ENCODE measurements at regions not wholly inside any gene's neighbourhood (a gene's known extent, or its start where the extent isn't known, plus 50 kb on each side); places are given as distances from the start of the nearest gene placed in this dataset.

DNA sequence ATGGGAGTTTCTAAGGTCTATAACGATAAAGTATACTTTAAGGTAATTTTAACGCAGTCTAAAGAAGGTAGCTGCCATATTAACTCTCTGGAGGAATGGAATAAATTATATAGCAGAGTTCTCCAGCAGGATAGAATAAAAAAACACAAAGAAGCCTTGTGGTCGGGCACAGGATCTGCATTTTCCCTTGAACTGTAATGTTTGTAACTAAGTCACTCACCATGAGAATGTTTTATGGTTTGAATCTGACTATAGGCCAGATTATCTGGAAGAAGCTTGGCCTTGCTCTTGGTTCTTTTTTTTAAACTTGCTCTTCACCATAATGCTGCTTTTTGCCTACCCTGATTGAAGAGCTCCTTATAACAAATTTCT, 238.8 kb upstream of the NOX3 start:
- no peak overlapping the region for H3K4me3 ChIP-seq
- no peaks in the 10 kb centered on the region for H3K4me1 ChIP-seq
- H3K9me3 ChIP-seq = no peaks in the 10 kb centered on the region
- DNase-seq (ENCODE audit: low spot score in 2 of 2) = no peak
- no peaks in the 10 kb centered on the region for H3K36me3 ChIP-seq
- intact Hi-C loops (cut with DNase I; ENCODE audit: low total_unique reads) = no loop called here
- TF ChIP-seq POLR2A (IDR thresholded peaks at IDR 0.05) = no peak
- H3K27ac ChIP-seq = no peak overlapping the region
- H3K27me3 ChIP-seq = no peaks in the 10 kb centered on the region

DNA sequence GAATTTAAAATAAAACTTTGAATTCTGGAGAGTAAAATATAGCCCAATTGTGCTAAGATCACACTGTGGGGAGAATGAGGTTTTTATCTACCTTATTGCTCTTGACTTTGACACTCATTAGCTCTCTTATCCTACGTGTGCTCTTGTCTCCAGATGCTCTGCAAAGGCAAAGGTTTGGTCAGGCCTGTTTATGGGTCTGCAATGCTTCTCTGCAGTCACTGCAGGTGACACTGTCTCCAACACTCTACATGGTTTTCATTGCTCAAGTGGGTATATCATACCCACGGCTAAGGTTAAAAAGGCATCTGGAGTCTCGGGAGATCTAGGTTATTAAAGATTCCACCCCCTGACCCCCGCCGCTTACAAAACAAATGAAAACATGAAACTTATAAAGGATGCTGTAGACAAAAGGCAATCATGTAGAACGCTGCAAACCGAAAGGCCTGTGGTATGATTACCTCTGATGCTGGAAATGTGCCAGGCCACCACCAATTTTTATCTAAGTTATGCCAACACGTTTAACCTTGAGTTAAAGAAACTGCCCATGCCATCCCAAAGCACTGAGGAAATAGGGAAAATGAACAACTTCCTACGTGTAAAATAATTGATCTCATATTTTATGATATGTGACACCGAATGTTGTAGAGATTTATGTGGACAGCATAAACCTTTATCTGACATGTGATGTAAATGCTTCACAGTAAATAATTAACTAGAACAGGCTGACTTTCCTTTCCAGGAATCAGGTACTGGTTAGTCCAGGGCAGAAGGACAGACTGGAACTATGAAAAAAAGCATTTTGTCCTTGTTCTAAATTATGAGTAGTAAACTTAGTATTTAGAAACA, 238.2 kb upstream of the NOX3 start:
- DNase-seq (ENCODE audit: low spot score in 2 of 2) = no peak
- H3K4me1 ChIP-seq = no peaks in the 10 kb centered on the region
- no peak overlapping the region for H3K4me3 ChIP-seq
- H3K27ac ChIP-seq = no peak overlapping the region
- intact Hi-C loops (cut with DNase I; ENCODE audit: low total_unique reads) = no loop called here
- no peaks in the 10 kb centered on the region for H3K9me3 ChIP-seq
- no peaks in the 10 kb centered on the region for H3K27me3 ChIP-seq
- H3K36me3 ChIP-seq = no peaks in the 10 kb centered on the region
- TF ChIP-seq POLR2A (IDR thresholded peaks at IDR 0.05) (no peak), POLR2AphosphoS5 (IDR thresholded peaks at IDR 0.05) (no peak)
- TF ChIP-seq, protein P1, sequence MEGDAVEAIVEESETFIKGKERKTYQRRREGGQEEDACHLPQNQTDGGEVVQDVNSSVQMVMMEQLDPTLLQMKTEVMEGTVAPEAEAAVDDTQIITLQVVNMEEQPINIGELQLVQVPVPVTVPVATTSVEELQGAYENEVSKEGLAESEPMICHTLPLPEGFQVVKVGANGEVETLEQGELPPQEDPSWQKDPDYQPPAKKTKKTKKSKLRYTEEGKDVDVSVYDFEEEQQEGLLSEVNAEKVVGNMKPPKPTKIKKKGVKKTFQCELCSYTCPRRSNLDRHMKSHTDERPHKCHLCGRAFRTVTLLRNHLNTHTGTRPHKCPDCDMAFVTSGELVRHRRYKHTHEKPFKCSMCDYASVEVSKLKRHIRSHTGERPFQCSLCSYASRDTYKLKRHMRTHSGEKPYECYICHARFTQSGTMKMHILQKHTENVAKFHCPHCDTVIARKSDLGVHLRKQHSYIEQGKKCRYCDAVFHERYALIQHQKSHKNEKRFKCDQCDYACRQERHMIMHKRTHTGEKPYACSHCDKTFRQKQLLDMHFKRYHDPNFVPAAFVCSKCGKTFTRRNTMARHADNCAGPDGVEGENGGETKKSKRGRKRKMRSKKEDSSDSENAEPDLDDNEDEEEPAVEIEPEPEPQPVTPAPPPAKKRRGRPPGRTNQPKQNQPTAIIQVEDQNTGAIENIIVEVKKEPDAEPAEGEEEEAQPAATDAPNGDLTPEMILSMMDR (IDR thresholded peaks at IDR 0.05) = no peak

DNA sequence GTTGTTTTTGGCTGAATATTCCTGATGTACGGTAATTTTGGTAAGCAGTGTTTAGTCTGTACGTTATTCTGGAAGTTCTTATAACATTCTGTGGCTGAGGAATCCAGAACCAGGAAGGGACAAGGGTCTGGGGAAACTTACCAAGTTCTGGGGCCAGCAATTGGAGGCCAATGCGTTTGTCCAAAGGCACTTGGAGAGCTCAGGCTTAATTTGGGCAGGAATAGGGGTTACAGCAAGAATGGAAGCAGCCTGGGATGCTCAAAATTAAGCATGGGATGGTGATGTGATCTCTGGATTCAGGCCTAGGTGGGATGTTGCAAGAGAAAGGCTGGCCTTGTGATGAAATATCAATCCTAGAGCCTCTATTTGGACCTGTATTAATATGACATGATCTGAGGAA, 235.2 kb upstream of the NOX3 start:
- no peak for DNase-seq (ENCODE audit: low spot score in 2 of 2)
- Histone ChIP-seq H3K27ac (no peak overlapping the region), H3K27me3 (no peaks in the 10 kb centered on the region), H3K4me3 (no peak overlapping the region), H3K36me3 (no peaks in the 10 kb centered on the region), H3K9me3 (no peaks in the 10 kb centered on the region), H3K4me1 (no peaks in the 10 kb centered on the region)
- TF ChIP-seq, protein P1 (IDR thresholded peaks at IDR 0.05) = no peak
- TF ChIP-seq POLR2AphosphoS5 (IDR thresholded peaks at IDR 0.05) (no peak), POLR2A (IDR thresholded peaks at IDR 0.05) (no peak)
- intact Hi-C loops (cut with DNase I; ENCODE audit: low total_unique reads) = no loop called here

DNA sequence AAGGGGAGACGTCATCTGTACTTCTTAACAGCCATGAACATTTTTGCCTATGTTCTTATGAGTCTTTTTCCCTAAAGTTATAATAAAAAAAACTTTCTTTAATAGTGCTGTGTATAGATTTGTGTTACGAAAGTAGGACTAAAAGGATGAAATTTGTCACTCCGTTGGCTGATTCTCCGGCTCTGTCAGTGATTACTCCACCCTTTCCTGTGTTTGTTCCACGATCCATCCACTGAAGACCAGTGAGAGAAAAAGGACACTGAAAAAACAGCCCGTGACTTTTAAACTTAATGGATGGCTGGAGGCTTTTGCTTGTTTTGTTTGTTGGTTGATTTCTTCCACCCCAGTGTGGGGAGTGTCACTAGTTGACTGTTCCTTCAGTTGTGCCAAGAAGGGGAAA, 232.0 kb upstream of the NOX3 start:
- no peaks in the 10 kb centered on the region for H3K36me3 ChIP-seq
- H3K27me3 ChIP-seq = no peaks in the 10 kb centered on the region
- DNase-seq (ENCODE audit: low spot score in 2 of 2) = no peak
- intact Hi-C loops (cut with DNase I; ENCODE audit: low total_unique reads) = no loop called here
- no peak overlapping the region for H3K27ac ChIP-seq
- H3K9me3 ChIP-seq = no peaks in the 10 kb centered on the region
- H3K4me3 ChIP-seq = no peak overlapping the region
- TF ChIP-seq POLR2AphosphoS5 (IDR thresholded peaks at IDR 0.05) (no peak), POLR2A (IDR thresholded peaks at IDR 0.05) (no peak)
- TF ChIP-seq, protein P1 (IDR thresholded peaks at IDR 0.05) = no peak
- H3K4me1 ChIP-seq = no peaks in the 10 kb centered on the region

DNA sequence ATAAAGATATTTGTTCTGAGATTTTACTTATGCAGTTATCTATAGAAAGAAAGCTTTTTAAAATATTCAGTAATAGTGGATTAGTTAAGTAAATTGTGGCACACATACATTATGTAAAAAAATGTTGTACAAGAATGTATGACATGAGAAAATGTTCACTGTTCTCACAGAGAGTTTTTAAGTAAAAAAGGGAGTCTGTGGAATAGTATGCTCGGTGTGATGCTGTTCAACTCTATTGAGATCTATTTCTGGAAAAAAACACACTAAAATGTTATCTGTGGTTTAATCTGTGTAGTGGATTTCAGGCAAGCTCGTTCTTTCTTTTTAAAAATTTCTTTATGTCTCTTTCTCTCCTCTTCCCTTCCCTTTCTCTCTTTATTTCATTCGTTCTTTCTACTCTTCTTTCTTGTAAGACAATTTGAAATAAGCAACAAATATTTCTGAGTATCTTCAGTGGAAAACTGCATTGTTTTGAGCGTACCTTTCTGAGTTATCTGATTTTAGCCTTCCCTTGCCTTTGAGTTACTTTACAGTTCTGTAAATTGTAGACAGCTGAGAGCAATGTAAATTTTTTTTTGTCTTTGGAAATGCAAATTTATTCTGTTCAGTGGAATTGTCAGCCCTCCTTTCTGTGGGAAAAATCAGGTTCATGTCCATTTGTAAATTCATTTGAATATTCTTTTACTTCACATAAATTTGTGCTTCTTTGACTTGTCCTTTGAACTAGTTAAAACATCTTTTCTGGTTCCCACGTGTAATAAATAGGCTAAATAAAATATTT, 229.0 kb upstream of the NOX3 start:
- no peak for DNase-seq (ENCODE audit: low spot score in 2 of 2)
- TF ChIP-seq POLR2A (IDR thresholded peaks at IDR 0.05) = no peak
- TF ChIP-seq, protein P1 (IDR thresholded peaks at IDR 0.05) = no peak
- TF ChIP-seq POLR2AphosphoS5 (IDR thresholded peaks at IDR 0.05) = no peak
- intact Hi-C loops (cut with DNase I; ENCODE audit: low total_unique reads) = no loop called here
- H3K9me3 ChIP-seq = no peaks in the 10 kb centered on the region
- H3K27ac ChIP-seq = no peak overlapping the region
- H3K4me3 ChIP-seq = no peak overlapping the region
- no peaks in the 10 kb centered on the region for H3K36me3 ChIP-seq
- H3K4me1 ChIP-seq = no peaks in the 10 kb centered on the region
- H3K27me3 ChIP-seq = no peaks in the 10 kb centered on the region

Measured in breast epithelium (tissue), 4 donors.